Nephron progenitor cell (in vitro differentiated cells): ENCODE measurements at regions not wholly inside any gene's neighbourhood (a gene's known extent, or its start where the extent isn't known, plus 50 kb on each side); places are given as distances from the start of the nearest gene placed in this dataset.
A peak's percentile ranks its signal among the peaks of the same experiment; 100 is the strongest.

Source experiments
- DNase-seq: peaks from one replicate; pipeline ENCODE4 v3.0.0; 2021
- H3K27ac Mint-ChIP-seq: 2 replicates; pipeline ENCODE4 v1.8.0; 2021; ENCODE audit warnings: mild to moderate bottlenecking, moderate library complexity, mixed read lengths
- H3K27me3 Mint-ChIP-seq: 2 replicates; pipeline ENCODE4 v1.8.0; 2021; ENCODE audit warnings: mild to moderate bottlenecking, low read depth, mixed read lengths; ENCODE audit not compliant: poor library complexity
- H3K36me3 Mint-ChIP-seq: 2 replicates; pipeline ENCODE4 v1.8.0; 2021; ENCODE audit warnings: low read depth, mixed read lengths
- H3K4me1 Mint-ChIP-seq: 2 replicates; pipeline ENCODE4 v1.8.0; 2021; ENCODE audit warnings: mixed read lengths
- H3K4me3 Mint-ChIP-seq: 2 replicates; pipeline ENCODE4 v1.8.0; 2021; ENCODE audit warnings: mild to moderate bottlenecking, moderate library complexity, mixed read lengths
- H3K9me3 Mint-ChIP-seq: 2 replicates; pipeline ENCODE4 v1.8.0; 2021; ENCODE audit warnings: mild to moderate bottlenecking, moderate library complexity, mixed read lengths
- TF ChIP-seq, protein P1 (sequence below): fragments of 200-600 bp; sonication (generic); IDR thresholded peaks from 2 replicates; pipeline ENCODE4 v1.5.0; 2021; ENCODE audit warnings: antibody characterized with exemption

DNA sequence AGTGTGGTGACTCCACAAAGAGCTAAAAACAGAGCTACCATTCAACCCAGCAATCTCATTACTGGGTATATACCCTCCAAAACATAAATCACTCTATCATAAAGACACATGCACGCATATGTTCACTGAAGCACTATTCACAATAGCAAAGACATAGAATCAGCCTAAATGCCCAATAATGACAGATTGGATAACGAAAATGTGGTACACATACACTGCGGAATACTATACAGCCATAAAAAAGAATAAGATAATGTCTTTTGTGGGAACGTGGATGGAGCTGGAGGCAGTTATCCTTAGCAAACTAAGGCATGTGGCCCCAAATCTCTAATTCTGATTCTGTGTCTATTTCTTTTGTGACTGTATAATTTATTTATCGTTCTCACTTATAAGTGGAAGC is 89.0 kb upstream of the PRNP start:
- Mint-ChIP-seq H3K4me1 (peaks cover 5% of the 10 kb centered on the region), H3K27ac (no peak overlapping the region), H3K36me3 (no peaks in the 10 kb centered on the region), H3K9me3 (no peaks in the 10 kb centered on the region), H3K4me3 (no peak overlapping the region), H3K27me3 (peaks cover 73% of the 10 kb centered on the region)
- TF ChIP-seq, protein P1, sequence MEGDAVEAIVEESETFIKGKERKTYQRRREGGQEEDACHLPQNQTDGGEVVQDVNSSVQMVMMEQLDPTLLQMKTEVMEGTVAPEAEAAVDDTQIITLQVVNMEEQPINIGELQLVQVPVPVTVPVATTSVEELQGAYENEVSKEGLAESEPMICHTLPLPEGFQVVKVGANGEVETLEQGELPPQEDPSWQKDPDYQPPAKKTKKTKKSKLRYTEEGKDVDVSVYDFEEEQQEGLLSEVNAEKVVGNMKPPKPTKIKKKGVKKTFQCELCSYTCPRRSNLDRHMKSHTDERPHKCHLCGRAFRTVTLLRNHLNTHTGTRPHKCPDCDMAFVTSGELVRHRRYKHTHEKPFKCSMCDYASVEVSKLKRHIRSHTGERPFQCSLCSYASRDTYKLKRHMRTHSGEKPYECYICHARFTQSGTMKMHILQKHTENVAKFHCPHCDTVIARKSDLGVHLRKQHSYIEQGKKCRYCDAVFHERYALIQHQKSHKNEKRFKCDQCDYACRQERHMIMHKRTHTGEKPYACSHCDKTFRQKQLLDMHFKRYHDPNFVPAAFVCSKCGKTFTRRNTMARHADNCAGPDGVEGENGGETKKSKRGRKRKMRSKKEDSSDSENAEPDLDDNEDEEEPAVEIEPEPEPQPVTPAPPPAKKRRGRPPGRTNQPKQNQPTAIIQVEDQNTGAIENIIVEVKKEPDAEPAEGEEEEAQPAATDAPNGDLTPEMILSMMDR: no peak
- no peak for DNase-seq

DNA sequence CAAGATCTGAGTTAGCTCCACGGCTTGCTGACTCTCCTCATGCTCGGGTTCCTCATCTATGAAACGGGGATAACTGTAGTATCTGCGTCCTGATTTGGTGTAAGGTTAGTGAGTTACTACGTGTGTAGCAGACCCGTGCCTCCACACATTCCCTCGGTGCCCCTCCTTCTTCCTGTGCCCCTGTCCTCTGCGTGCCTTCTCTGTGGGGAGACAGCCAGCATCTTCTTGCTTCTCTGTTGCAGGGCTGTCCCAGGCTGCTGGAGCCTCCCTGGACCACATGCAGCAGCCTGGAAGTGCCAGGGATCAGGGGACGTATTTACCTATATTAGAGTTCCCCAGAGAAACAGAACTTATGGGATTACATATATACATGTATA is 93.1 kb upstream of the PRNP start:
- TF ChIP-seq, protein P1: no peak
- Mint-ChIP-seq H3K36me3 (no peaks in the 10 kb centered on the region), H3K27me3 (peaks cover 63% of the 10 kb centered on the region), H3K4me3 (peak overlapping the region; percentile 67), H3K27ac (no peak overlapping the region), H3K4me1 (peaks cover 5% of the 10 kb centered on the region), H3K9me3 (no peaks in the 10 kb centered on the region)
- no peak for DNase-seq

DNA sequence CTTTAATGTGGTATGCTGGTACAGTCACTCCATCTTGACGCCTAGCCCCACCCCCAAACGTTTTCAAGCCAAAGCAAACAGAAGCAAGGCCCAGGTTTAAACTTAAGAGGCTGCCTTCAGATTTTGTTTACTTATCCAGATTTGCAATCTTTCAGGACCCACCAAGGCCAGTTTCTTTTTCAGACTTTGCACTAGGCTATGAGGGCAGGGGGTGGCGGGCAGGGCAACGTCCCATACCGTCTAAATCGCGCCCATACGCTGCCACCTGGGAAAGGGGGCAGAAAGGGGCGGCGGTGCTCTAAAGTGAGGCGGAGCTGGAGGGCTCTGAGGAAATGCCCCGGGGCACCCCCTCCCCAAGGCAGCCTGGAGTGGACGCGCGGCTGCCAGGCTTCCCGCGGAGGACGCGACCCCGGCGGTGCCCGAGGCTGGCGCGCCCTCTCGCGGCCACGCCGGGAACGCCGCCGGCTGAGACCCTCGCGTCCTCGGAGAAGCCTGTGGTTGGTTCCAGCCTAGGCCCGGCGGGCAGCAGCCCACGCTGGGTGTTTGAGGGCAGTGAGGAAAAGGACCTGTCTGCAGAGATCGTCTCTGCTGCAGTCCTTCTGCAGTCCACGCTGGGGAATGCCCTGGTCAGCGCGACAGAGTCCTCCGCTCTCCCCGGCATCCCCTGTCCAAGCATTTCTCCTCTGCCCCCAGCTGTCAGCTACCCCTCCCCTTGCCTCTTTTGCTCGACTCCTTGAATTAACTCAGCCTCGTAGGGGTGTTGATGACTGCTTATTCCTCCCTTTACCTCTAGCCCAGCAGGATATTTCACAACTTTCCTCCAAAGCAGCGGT is 93.7 kb upstream of the PRNP start:
- TF ChIP-seq, protein P1: peak; percentile 96
- DNase-seq: peak; percentile 83
- Mint-ChIP-seq H3K4me1 (peaks cover 5% of the 10 kb centered on the region), H3K36me3 (no peaks in the 10 kb centered on the region), H3K4me3 (peak overlapping the region; percentile 67), H3K27ac (no peak overlapping the region), H3K27me3 (peaks cover 57% of the 10 kb centered on the region), H3K9me3 (no peaks in the 10 kb centered on the region)

DNA sequence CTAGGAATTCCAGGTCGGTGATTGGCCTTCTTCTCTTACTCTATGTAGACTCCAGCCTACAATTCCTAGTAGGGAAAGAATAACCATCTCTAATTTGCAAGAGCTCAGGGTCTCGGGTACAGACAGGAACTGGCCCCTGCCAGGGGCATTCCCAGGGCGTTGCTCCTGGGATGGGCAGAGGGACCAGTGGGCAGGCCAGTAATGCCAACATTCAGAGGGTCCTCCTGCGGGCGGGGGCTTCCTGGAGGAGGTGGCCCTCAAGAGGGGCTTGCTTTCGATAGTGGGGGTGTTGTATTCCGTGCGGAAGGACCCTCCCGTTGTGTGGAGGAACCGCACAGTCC is 94.3 kb upstream of the PRNP start:
- H3K9me3 Mint-ChIP-seq: no peaks in the 10 kb centered on the region
- no peak overlapping the region for H3K27ac Mint-ChIP-seq
- peaks cover 57% of the 10 kb centered on the region for H3K27me3 Mint-ChIP-seq
- no peak for DNase-seq
- H3K4me1 Mint-ChIP-seq: peaks cover 5% of the 10 kb centered on the region
- peak overlapping the region; percentile 47 for H3K4me3 Mint-ChIP-seq
- H3K36me3 Mint-ChIP-seq: no peaks in the 10 kb centered on the region
- TF ChIP-seq, protein P1: no peak

DNA sequence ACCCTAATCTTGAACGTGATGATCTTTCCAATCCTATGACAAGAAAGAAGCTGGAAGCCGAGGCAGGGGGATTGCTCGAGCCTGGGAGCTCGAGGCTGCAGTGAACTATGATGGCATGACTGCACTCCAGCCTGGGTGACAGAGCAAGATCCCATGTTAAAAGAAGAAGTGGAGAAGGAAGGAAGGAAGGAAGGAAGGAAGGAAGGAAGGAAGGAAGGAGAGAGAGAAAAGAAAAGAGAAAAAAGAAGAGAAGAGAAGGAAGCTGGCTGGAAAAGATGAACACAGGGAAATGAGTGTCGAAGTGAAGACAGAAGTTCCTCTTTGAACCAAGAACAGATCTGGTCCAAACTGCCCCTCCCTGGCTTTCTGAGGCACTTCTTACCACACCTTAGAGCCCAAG is 100.5 kb upstream of the PRNP start:
- TF ChIP-seq, protein P1: no peak
- no peaks in the 10 kb centered on the region for H3K4me1 Mint-ChIP-seq
- no peaks in the 10 kb centered on the region for H3K36me3 Mint-ChIP-seq
- H3K4me3 Mint-ChIP-seq: no peak overlapping the region
- no peaks in the 10 kb centered on the region for H3K9me3 Mint-ChIP-seq
- no peak overlapping the region for H3K27ac Mint-ChIP-seq
- peaks cover 25% of the 10 kb centered on the region for H3K27me3 Mint-ChIP-seq
- DNase-seq: no peak
